ENCODE measurements at regions not wholly inside any gene's neighbourhood (a gene's known extent, or its start where the extent isn't known, plus 50 kb on each side); places are given as distances from the start of the nearest gene placed in this dataset.

GRCh38 chr12:65574867-65575266, 249.4 kb upstream of the HMGA2 start:
- TF ChIP-seq POLR2A (IDR thresholded peaks at IDR 0.05) (no peak), CTCF (IDR thresholded peaks at IDR 0.05) (no peak)
